Breast epithelium (tissue), 3 donors: ENCODE measurements at regions not wholly inside any gene's neighbourhood (a gene's known extent, or its start where the extent isn't known, plus 50 kb on each side); places are given as distances from the start of the nearest gene placed in this dataset.

Experiments
- POLR2A ChIP-seq: fragments of 450-650 bp; IDR thresholded peaks from one replicate; pipeline ENCODE4 v1.6.1; 2016; ENCODE audit warnings: antibody characterized with exemption, mild to moderate bottlenecking, moderate library complexity
- POLR2AphosphoS5 ChIP-seq, 3 donors: sonication (generic); formaldehyde crosslinking; IDR thresholded peaks; one replicate each; pipeline ENCODE4 v1.6.1; 2017; ENCODE audit warnings: antibody characterized with exemption in 3 of 3
- TF ChIP-seq, protein P1 (sequence below), 3 donors: fragments of 450-650 bp; IDR thresholded peaks; one replicate each; pipeline ENCODE4 v1.5.1; 2016 to 2017; ENCODE audit warnings: antibody characterized with exemption in 3 of 3, mild to moderate bottlenecking in 3 of 3, moderate library complexity in 3 of 3

DNA sequence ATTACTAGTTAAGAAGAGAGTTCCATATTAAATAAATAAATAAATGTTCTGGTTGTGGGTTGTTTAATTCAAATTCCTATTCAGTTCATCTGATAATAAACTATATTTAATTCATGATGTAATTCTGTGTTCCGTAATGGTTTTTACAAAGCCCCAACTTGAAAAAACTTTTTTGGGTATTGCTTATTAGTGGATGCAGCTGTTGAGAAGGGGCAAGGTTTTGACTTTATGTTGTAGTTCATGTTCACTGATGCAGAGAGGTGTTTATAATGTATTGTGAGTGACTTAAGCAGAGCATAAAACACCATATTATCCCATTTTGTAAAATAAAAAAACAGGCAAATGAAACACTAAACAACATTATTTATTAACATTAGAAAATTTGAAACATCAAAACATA, 107.3 kb upstream of the TNFSF11 start:
- TF ChIP-seq POLR2A (no peak), POLR2AphosphoS5 (IDR thresholded peaks at IDR 0.05) (no peak)
- TF ChIP-seq, protein P1, sequence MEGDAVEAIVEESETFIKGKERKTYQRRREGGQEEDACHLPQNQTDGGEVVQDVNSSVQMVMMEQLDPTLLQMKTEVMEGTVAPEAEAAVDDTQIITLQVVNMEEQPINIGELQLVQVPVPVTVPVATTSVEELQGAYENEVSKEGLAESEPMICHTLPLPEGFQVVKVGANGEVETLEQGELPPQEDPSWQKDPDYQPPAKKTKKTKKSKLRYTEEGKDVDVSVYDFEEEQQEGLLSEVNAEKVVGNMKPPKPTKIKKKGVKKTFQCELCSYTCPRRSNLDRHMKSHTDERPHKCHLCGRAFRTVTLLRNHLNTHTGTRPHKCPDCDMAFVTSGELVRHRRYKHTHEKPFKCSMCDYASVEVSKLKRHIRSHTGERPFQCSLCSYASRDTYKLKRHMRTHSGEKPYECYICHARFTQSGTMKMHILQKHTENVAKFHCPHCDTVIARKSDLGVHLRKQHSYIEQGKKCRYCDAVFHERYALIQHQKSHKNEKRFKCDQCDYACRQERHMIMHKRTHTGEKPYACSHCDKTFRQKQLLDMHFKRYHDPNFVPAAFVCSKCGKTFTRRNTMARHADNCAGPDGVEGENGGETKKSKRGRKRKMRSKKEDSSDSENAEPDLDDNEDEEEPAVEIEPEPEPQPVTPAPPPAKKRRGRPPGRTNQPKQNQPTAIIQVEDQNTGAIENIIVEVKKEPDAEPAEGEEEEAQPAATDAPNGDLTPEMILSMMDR (IDR thresholded peaks at IDR 0.05), result no peak
